SKM-1 (cell line): ENCODE measurements at regions not wholly inside any gene's neighbourhood (a gene's known extent, or its start where the extent isn't known, plus 50 kb on each side); places are given as distances from the start of the nearest gene placed in this dataset.

Source experiments
- DNase-seq: peaks from one replicate; lab custom pipeline; 2025; ENCODE audit not compliant: unreplicated experiment; lab: John Stamatoyannopoulos, UW

- DNase-seq: no peak
Observed at GRCh38 chr2:234286118-234286598, 210.7 kb downstream of the ARL4C start.

GRCh38 chr2:234285541-234285940 lies 211.3 kb downstream of the ARL4C start:
- DNase-seq: no peak

GRCh38 chr2:234279637-234280036 lies 217.2 kb downstream of the ARL4C start:
- no peak for DNase-seq

- no peak for DNase-seq
Observed at GRCh38 chr2:234278556-234279255, 218.2 kb downstream of the ARL4C start.

GRCh38 chr2:234275515-234275914 lies 221.4 kb downstream of the ARL4C start:
- no peak for DNase-seq

GRCh38 chr2:234273887-234274584 lies 222.8 kb downstream of the ARL4C start:
- DNase-seq: no peak

GRCh38 chr2:234272069-234272850 lies 221.8 kb downstream of the SPP2 start:
- no peak for DNase-seq

- DNase-seq: no peak
Observed at GRCh38 chr2:234271338-234271737, 220.8 kb downstream of the SPP2 start.

GRCh38 chr2:234269769-234270204 lies 219.3 kb downstream of the SPP2 start:
- DNase-seq: no peak

GRCh38 chr2:234267534-234267933 lies 217.0 kb downstream of the SPP2 start:
- no peak for DNase-seq

GRCh38 chr2:234266952-234267351 lies 216.4 kb downstream of the SPP2 start:
- no peak for DNase-seq

GRCh38 chr2:234265206-234265605 lies 214.7 kb downstream of the SPP2 start:
- no peak for DNase-seq

GRCh38 chr2:234261736-234262135 lies 211.2 kb downstream of the SPP2 start:
- no peak for DNase-seq

GRCh38 chr2:234259440-234259839 lies 208.9 kb downstream of the SPP2 start:
- no peak for DNase-seq

GRCh38 chr2:234258562-234259141 lies 208.2 kb downstream of the SPP2 start:
- no peak for DNase-seq

GRCh38 chr2:234257859-234258561 lies 207.5 kb downstream of the SPP2 start:
- no peak for DNase-seq

- no peak for DNase-seq
Observed at GRCh38 chr2:234256516-234256915, 206.0 kb downstream of the SPP2 start.

GRCh38 chr2:234254783-234255521 lies 204.4 kb downstream of the SPP2 start:
- no peak for DNase-seq

- no peak for DNase-seq
Observed at GRCh38 chr2:234252772-234253171, 202.3 kb downstream of the SPP2 start.
